Left ventricle myocardium inferior (tissue), 1 donor: ENCODE measurements at regions not wholly inside any gene's neighbourhood (a gene's known extent, or its start where the extent isn't known, plus 50 kb on each side); places are given as distances from the start of the nearest gene placed in this dataset.
"Not testable (repeated sequence)": the region's sequence is repeated elsewhere in the genome, so short reads cannot be mapped to it uniquely, and the experiment has no call there.

Experiments used
- DNase-seq: peaks from one replicate; pipeline ENCODE4 v3.0.0-alpha.2; 2020
- H3K27ac ChIP-seq: fragments of 200-600 bp; replicated peaks from 2 replicates; pipeline ENCODE4 v1.8.0; 2021
- H3K27me3 ChIP-seq: fragments of 200-600 bp; 2 replicates; pipeline ENCODE4 v1.8.0; 2021; ENCODE audit warnings: low read depth
- H3K36me3 ChIP-seq: fragments of 200-600 bp; 2 replicates; pipeline ENCODE4 v1.8.0; 2021
- H3K4me1 ChIP-seq: fragments of 200-600 bp; 2 replicates; pipeline ENCODE4 v1.8.0; 2021
- H3K4me3 ChIP-seq: fragments of 200-600 bp; 2 replicates; pipeline ENCODE4 v1.8.0; 2021; ENCODE audit warnings: mild to moderate bottlenecking, moderate library complexity
- H3K9me3 ChIP-seq: fragments of 200-600 bp; replicated peaks from 2 replicates; pipeline ENCODE4 v1.8.0; 2021
- CTCF ChIP-seq: fragments of 200-600 bp; IDR thresholded peaks from 2 replicates; pipeline ENCODE4 v1.8.0; 2021; ENCODE audit warnings: antibody characterized with exemption, mild to moderate bottlenecking, borderline replicate concordance
- intact Hi-C: fragments of 100-400 bp; cut with micrococcal nuclease; formaldehyde crosslinking; loops from one replicate; pipeline ENCODE4 v1.11.0; 2022
- donor health status: DM: no; HTN: yes; CAD: no; lungs with severe emphysema.

- Histone ChIP-seq H3K27ac (no peak overlapping the region), H3K4me1 (peaks cover 12% of the 10 kb centered on the region), H3K9me3 (no peaks in the 10 kb centered on the region), H3K27me3 (no peaks in the 10 kb centered on the region), H3K36me3 (no peaks in the 10 kb centered on the region), H3K4me3 (no peak overlapping the region)
- no peak for TF ChIP-seq CTCF
- DNase-seq, result no peak
- intact Hi-C loops, result no loop called here
Observed at GRCh38 chr18:51568151-51568550, 370.7 kb upstream of the MEX3C start.

GRCh38 chr18:51569153-51569552 lies 371.7 kb upstream of the MEX3C start:
- H3K4me1 ChIP-seq, result peaks cover 12% of the 10 kb centered on the region
- intact Hi-C loops, result no loop called here
- H3K36me3 ChIP-seq, result no peaks in the 10 kb centered on the region
- H3K9me3 ChIP-seq, result no peaks in the 10 kb centered on the region
- TF ChIP-seq CTCF, result no peak
- no peak overlapping the region for H3K4me3 ChIP-seq
- no peak for DNase-seq
- peak overlapping the region; percentile 73 for H3K27ac ChIP-seq
- no peaks in the 10 kb centered on the region for H3K27me3 ChIP-seq

GRCh38 chr18:51569561-51569960 lies 372.1 kb upstream of the MEX3C start:
- no peak for TF ChIP-seq CTCF
- DNase-seq, result no peak
- Histone ChIP-seq H3K9me3 (no peaks in the 10 kb centered on the region), H3K27ac (peak overlapping the region; percentile 73), H3K4me3 (no peak overlapping the region), H3K27me3 (no peaks in the 10 kb centered on the region), H3K4me1 (peaks cover 12% of the 10 kb centered on the region), H3K36me3 (no peaks in the 10 kb centered on the region)
- intact Hi-C loops, result no loop called here

- H3K27ac ChIP-seq, DNase-seq, H3K27me3 ChIP-seq, H3K4me3 ChIP-seq, H3K36me3 ChIP-seq, intact Hi-C loops, H3K9me3 ChIP-seq: not testable (repeated sequence)
- H3K4me1 ChIP-seq, result peaks cover 12% of the 10 kb centered on the region
Observed at GRCh38 chr18:51570071-51570470, 372.6 kb upstream of the MEX3C start.

GRCh38 chr18:51573886-51574285 lies 376.4 kb upstream of the MEX3C start:
- intact Hi-C loops, H3K4me3 ChIP-seq, H3K27me3 ChIP-seq: not testable (repeated sequence)

GRCh38 chr18:51575171-51575570 lies 377.7 kb upstream of the MEX3C start:
- Histone ChIP-seq H3K27me3 (no peaks in the 10 kb centered on the region), H3K9me3 (peaks cover 10% of the 10 kb centered on the region), H3K4me1 (no peaks in the 10 kb centered on the region), H3K36me3 (no peaks in the 10 kb centered on the region), H3K4me3 (no peak overlapping the region), H3K27ac (no peak overlapping the region)
- DNase-seq, result no peak
- intact Hi-C loops, result no loop called here
- no peak for TF ChIP-seq CTCF

More at GRCh38 chr18:51573886-51574285, 376.4 kb upstream of the MEX3C start:
- H3K9me3 ChIP-seq, result peaks cover 10% of the 10 kb centered on the region
- not testable (repeated sequence) for H3K36me3 ChIP-seq, DNase-seq, H3K27ac ChIP-seq
- peaks cover 10% of the 10 kb centered on the region for H3K4me1 ChIP-seq
